Neural progenitor cell (in vitro differentiated cells): ENCODE measurements at regions not wholly inside any gene's neighbourhood (a gene's known extent, or its start where the extent isn't known, plus 50 kb on each side); places are given as distances from the start of the nearest gene placed in this dataset.

ENCODE experiments used
- DNase-seq: peaks from one replicate; pipeline ENCODE4 v3.0.0-alpha.2; 2016; ENCODE audit warnings: low spot score
- H2AFZ ChIP-seq: fragments of 200-600 bp; sonication (generic); replicated peaks from 2 replicates; pipeline ENCODE4 v1.6.1; 2016; ENCODE audit warnings: antibody characterized with exemption
- H3F3A ChIP-seq: fragments of 200-600 bp; sonication (generic); 2 replicates; pipeline ENCODE4 v1.6.1; 2016; ENCODE audit warnings: antibody characterized with exemption, low read depth
- H3K27ac ChIP-seq: fragments of 200-600 bp; sonication (generic); 2 replicates; pipeline ENCODE4 v1.5.1; 2016; ENCODE audit warnings: mild to moderate bottlenecking
- H3K27me3 ChIP-seq: fragments of 200-600 bp; sonication (generic); 2 replicates; pipeline ENCODE4 v1.6.1; 2016; ENCODE audit warnings: mild to moderate bottlenecking, moderate library complexity
- H3K36me3 ChIP-seq: fragments of 200-600 bp; sonication (generic); 2 replicates; pipeline ENCODE4 v1.5.1; 2016
- H3K4me1 ChIP-seq: fragments of 200-600 bp; sonication (generic); 2 replicates; pipeline ENCODE4 v1.6.1; 2016; ENCODE audit warnings: mixed run types
- H3K4me2 ChIP-seq: fragments of 200-600 bp; sonication (generic); 2 replicates; pipeline ENCODE4 v1.6.1; 2016
- H3K4me3 ChIP-seq: fragments of 200-600 bp; sonication (generic); 2 replicates; pipeline ENCODE4 v1.5.1; 2016
- H3K79me2 ChIP-seq: fragments of 200-600 bp; sonication (generic); 2 replicates; pipeline ENCODE4 v1.6.1; 2016; ENCODE audit warnings: low read depth
- H3K9ac ChIP-seq: fragments of 200-600 bp; sonication (generic); 2 replicates; pipeline ENCODE4 v1.6.1; 2016
- H3K9me3 ChIP-seq: fragments of 200-600 bp; sonication (generic); 2 replicates; pipeline ENCODE4 v1.5.1; 2016; ENCODE audit warnings: low read depth
- H4K20me1 ChIP-seq: fragments of 200-600 bp; sonication (generic); 2 replicates; pipeline ENCODE4 v1.6.1; 2016; ENCODE audit warnings: low read depth
- H3K27ac Mint-ChIP-seq: 3 replicates; pipeline ENCODE4 v1.8.0; 2021; ENCODE audit warnings: mixed read lengths
- H3K27me3 Mint-ChIP-seq: 2 replicates; pipeline ENCODE4 v1.8.0; 2022; ENCODE audit warnings: low read depth, mild to moderate bottlenecking, inconsistent platforms, moderate library complexity, mixed read lengths; ENCODE audit not compliant: insufficient read depth
- H3K36me3 Mint-ChIP-seq: 3 replicates; pipeline ENCODE4 v1.8.0; 2021; ENCODE audit warnings: mixed read lengths
- H3K4me1 Mint-ChIP-seq: 3 replicates; pipeline ENCODE4 v1.8.0; 2021; ENCODE audit warnings: mixed read lengths
- H3K4me3 Mint-ChIP-seq: 3 replicates; pipeline ENCODE4 v1.8.0; 2021; ENCODE audit warnings: mild to moderate bottlenecking, moderate library complexity, mixed read lengths
- H3K9me3 Mint-ChIP-seq: 3 replicates; pipeline ENCODE4 v1.8.0; 2020; ENCODE audit warnings: mixed read lengths
- CTCF ChIP-seq: fragments of 200-600 bp; sonication (generic); IDR thresholded peaks from 2 replicates; pipeline ENCODE4 v1.5.1; 2017; ENCODE audit warnings: antibody characterized with exemption, mild to moderate bottlenecking
- EZH2 ChIP-seq: fragments of 200-600 bp; sonication (generic); IDR thresholded peaks from 2 replicates; pipeline ENCODE4 v1.6.1; 2017; ENCODE audit warnings: antibody characterized with exemption, mild to moderate bottlenecking, moderate library complexity
- EZH2phosphoT487 ChIP-seq: fragments of 200-600 bp; sonication (generic); IDR thresholded peaks from 2 replicates; pipeline ENCODE4 v1.6.1; 2017; ENCODE audit warnings: antibody characterized with exemption

GRCh38 chr9:135016037-135016640 lies 71.3 kb upstream of the OLFM1 start:
- no peaks in the 10 kb centered on the region for H3K4me1 Mint-ChIP-seq
- no peaks in the 10 kb centered on the region for H3K9me3 ChIP-seq
- no peak overlapping the region for H2AFZ ChIP-seq
- H3K27me3 Mint-ChIP-seq = peaks cover 19% of the 10 kb centered on the region
- TF ChIP-seq EZH2phosphoT487 (no peak), CTCF (no peak), EZH2 (no peak)
- no peak overlapping the region for H3K27ac ChIP-seq
- H3K4me2 ChIP-seq = no peak overlapping the region
- no peaks in the 10 kb centered on the region for H4K20me1 ChIP-seq
- no peaks in the 10 kb centered on the region for H3F3A ChIP-seq
- H3K9me3 Mint-ChIP-seq = no peaks in the 10 kb centered on the region
- no peak for DNase-seq
- no peaks in the 10 kb centered on the region for H3K79me2 ChIP-seq
- H3K36me3 Mint-ChIP-seq = no peaks in the 10 kb centered on the region
- peaks cover 5% of the 10 kb centered on the region for H3K4me1 ChIP-seq
- no peak overlapping the region for H3K27ac Mint-ChIP-seq
- no peak overlapping the region for H3K4me3 Mint-ChIP-seq
- H3K27me3 ChIP-seq = no peaks in the 10 kb centered on the region
- H3K9ac ChIP-seq = no peak overlapping the region
- H3K36me3 ChIP-seq = no peaks in the 10 kb centered on the region
- no peak overlapping the region for H3K4me3 ChIP-seq

- no peaks in the 10 kb centered on the region for H3K9me3 Mint-ChIP-seq
- no peaks in the 10 kb centered on the region for H3K4me1 Mint-ChIP-seq
- no peaks in the 10 kb centered on the region for H3K36me3 ChIP-seq
These were observed 70.6 kb upstream of the OLFM1 start for GRCh38 chr9:135016876-135017275.

GRCh38 chr9:135017899-135018298 lies 69.6 kb upstream of the OLFM1 start:
- Mint-ChIP-seq H3K36me3 (no peaks in the 10 kb centered on the region), H3K27ac (no peak overlapping the region), H3K4me3 (no peak overlapping the region), H3K27me3 (peaks cover 19% of the 10 kb centered on the region), H3K4me1 (no peaks in the 10 kb centered on the region), H3K9me3 (no peaks in the 10 kb centered on the region)
- H3K9me3 ChIP-seq = no peaks in the 10 kb centered on the region
- H3K79me2 ChIP-seq = no peaks in the 10 kb centered on the region
- H3K36me3 ChIP-seq = no peaks in the 10 kb centered on the region
- H3K4me3 ChIP-seq = no peak overlapping the region
- no peak overlapping the region for H3K27ac ChIP-seq
- H3K4me2 ChIP-seq = no peak overlapping the region
- TF ChIP-seq CTCF = no peak
- TF ChIP-seq EZH2 = no peak
- TF ChIP-seq EZH2phosphoT487 = no peak
- no peak overlapping the region for H2AFZ ChIP-seq
- DNase-seq = no peak
- no peaks in the 10 kb centered on the region for H3K27me3 ChIP-seq
- peaks cover 5% of the 10 kb centered on the region for H3K4me1 ChIP-seq
- no peak overlapping the region for H3K9ac ChIP-seq
- no peaks in the 10 kb centered on the region for H4K20me1 ChIP-seq
- no peaks in the 10 kb centered on the region for H3F3A ChIP-seq

More at GRCh38 chr9:135016876-135017275, 70.6 kb upstream of the OLFM1 start:
- no peak for TF ChIP-seq CTCF
- no peak for TF ChIP-seq EZH2
- no peak for TF ChIP-seq EZH2phosphoT487
- H4K20me1 ChIP-seq = no peaks in the 10 kb centered on the region
- Mint-ChIP-seq H3K4me3 (no peak overlapping the region), H3K27me3 (peaks cover 19% of the 10 kb centered on the region), H3K27ac (no peak overlapping the region), H3K36me3 (no peaks in the 10 kb centered on the region)
- H3K27ac ChIP-seq = no peak overlapping the region
- no peaks in the 10 kb centered on the region for H3F3A ChIP-seq
- H3K4me2 ChIP-seq = no peak overlapping the region
- no peak for DNase-seq
- no peak overlapping the region for H3K4me3 ChIP-seq
- no peaks in the 10 kb centered on the region for H3K27me3 ChIP-seq
- H3K4me1 ChIP-seq = peaks cover 5% of the 10 kb centered on the region
- no peaks in the 10 kb centered on the region for H3K79me2 ChIP-seq
- no peaks in the 10 kb centered on the region for H3K9me3 ChIP-seq
- H3K9ac ChIP-seq = no peak overlapping the region
- no peak overlapping the region for H2AFZ ChIP-seq
